ENCODE measurements at regions not wholly inside any gene's neighbourhood (a gene's known extent, or its start where the extent isn't known, plus 50 kb on each side); places are given as distances from the start of the nearest gene placed in this dataset.
A peak's percentile ranks its signal among the peaks of the same experiment; 100 is the strongest.
"Not testable (repeated sequence)": the region's sequence is repeated elsewhere in the genome, so short reads cannot be mapped to it uniquely, and the experiment has no call there.

DNA sequence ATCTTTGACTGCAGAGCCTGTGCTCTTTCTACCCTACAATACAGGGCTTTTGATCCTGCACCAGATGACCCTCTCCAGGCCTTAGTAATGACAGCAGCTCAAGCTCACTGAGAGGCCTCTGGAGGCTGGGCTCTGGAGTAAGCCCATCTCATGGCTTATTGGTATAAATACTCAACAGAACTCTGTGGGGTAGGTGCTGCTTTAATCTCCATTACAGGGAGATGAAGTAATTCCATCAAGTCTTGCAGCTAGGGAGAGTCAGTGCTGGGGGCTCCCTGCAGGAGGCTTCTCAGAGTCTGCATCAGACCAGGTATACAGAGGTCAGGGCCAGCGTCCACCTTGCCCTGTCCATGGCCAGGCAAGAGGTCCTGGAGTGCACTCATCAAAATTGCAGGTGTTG lies 89.2 kb upstream of the SLC6A11 start:
- DNase-seq (ENCODE audit: extremely low read depth in 1 of 2, low read depth in 1 of 2) = no peak

DNA sequence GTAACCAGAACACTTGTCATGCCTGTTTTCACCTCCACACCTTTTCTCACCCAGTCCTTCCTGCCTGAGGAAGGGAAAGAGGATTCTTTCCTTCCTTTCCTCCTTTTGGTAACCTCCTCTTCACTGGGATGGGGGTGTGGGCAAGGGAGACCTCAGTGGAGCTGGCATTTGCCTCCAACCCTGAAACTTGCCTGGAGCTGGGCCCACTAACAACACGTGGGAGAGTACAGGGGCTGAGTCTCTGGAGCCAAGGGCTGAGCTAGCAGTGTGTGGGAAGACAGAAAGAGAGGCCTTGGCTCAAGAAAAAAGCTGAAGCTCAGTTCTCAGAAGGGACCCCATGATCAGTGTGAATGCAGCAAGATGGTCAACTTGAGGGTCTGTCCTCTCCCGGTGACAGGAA lies 86.6 kb upstream of the SLC6A11 start:
- no peak for DNase-seq (ENCODE audit: extremely low read depth in 1 of 2, low read depth in 1 of 2)

DNA sequence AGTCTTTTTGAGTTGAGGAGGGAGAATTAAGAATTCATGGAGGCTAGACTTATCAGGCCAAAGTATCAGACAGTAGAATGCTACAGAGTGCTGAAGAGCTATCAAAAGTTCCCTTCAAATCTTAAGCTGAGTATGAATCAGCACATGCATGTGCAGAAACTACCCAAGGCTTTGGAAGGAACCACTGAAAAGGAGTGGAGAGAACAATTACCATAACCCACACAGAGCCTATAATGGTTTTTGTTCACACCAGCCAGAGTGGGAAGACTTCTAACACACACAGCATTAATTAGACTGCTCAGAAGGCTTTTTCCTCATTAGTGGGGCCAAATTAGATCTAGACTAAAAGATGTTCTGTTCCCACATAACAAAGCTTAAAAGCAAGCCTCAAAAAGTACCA lies 83.7 kb upstream of the SLC6A11 start:
- no peak for DNase-seq (ENCODE audit: extremely low read depth in 1 of 2, low read depth in 1 of 2)

- DNase-seq (ENCODE audit: extremely low read depth in 1 of 2, low read depth in 1 of 2) = no peak
Observed at GRCh38 chr3:10733297-10733696, 82.7 kb upstream of the SLC6A11 start.

DNA sequence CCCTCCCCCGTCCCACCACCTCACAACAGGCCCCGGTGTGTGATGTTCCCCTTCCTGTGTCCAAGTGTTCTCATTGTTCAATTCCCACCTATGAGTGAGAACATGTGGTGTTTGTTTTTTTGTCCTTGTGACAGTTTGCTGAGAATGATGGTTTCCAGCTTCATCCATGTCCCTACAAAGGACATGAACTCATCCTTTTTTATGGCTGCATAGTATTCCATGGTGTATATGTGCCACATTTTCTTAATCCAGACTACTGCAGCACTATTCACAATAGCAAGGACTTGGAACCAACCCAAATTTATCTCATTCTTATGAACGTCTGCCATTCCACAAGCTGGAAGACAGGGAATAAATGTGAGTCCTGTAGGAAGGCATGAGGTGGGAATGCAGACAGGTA lies 79.6 kb upstream of the SLC6A11 start:
- DNase-seq (ENCODE audit: extremely low read depth in 1 of 2, low read depth in 1 of 2) = not testable (repeated sequence)

GRCh38 chr3:10737785-10738184 lies 78.2 kb upstream of the SLC6A11 start:
- DNase-seq (ENCODE audit: extremely low read depth in 1 of 2, low read depth in 1 of 2) = no peak

DNA sequence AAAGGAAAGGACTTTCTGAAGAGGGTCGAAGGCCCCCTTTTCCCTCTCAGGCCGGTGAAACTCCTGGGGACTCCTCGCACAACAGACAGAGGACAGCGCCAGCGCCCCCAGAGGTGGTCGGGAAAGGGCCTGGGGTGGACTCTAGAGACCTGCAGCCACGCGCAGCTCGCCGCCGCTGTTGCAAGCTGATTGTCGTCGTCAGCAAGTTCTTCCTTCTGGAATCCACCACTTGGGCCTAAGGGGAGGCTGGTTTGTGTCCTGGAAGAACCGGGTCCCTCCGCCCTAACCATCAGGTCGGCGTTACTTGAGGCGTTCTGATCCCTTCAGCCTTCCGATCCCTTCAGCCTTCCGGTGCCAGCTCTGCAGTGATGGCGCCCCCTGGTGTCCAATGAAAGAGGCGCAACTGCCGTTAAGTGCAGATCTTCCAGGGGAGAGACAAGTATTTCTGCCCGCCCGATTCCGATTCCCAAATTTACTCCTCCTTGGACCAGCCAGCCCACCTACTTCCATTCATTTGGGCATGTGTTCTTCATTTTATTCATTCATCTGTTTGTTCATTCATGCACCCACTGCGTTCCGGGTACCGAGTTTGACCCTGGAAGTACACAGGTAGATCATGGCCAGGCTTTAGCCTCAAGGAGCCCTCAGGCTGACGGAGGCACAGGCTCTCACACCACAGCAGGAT lies 77.2 kb upstream of the SLC6A11 start:
- peak; percentile 30 to 69 for DNase-seq (ENCODE audit: extremely low read depth in 1 of 2, low read depth in 1 of 2)

DNA sequence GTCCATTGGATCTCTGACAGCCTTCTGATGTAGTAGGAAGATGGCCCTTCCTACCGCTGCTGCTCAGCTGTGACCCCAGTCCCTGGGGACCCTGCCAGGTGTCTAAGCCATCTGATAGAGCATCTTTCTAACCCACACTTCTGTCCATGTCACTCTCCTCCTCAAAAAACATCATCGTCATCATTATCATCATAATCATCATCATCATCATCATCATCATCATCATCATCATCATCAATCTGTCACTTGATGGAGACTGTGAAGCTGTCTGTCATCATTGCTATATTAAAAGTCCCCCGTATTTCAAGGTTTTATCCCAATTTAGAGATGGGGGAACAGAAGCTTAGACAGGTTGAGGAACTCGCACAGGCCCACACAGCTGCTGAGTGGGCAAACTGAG lies 75.1 kb upstream of the SLC6A11 start:
- no peak for DNase-seq (ENCODE audit: extremely low read depth in 1 of 2, low read depth in 1 of 2)

- DNase-seq (ENCODE audit: extremely low read depth in 1 of 2, low read depth in 1 of 2) = no peak
Observed at GRCh38 chr3:10741891-10742671, 73.9 kb upstream of the SLC6A11 start.

- no peak for DNase-seq (ENCODE audit: extremely low read depth in 1 of 2, low read depth in 1 of 2)
Observed at GRCh38 chr3:10743366-10744097, 72.5 kb upstream of the SLC6A11 start.

- DNase-seq (ENCODE audit: extremely low read depth in 1 of 2, low read depth in 1 of 2) = no peak
Observed at GRCh38 chr3:10744098-10744465, 71.9 kb upstream of the SLC6A11 start.

DNA sequence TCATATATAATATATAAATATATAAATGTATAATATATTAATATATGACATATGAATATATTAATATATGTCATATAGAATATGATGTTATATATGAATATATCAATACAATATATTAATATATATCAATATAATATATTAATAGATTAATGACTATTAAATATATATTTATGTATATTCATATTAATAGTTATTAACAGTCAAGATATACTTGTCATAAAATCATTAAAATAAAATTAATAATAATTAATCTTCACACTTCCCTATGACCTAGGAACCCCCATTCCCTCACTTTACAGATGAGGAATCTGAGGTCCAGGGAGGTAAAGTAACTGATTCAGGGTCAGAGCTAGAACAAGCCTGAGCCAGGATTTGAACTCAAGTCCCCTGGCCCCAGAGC lies 70.6 kb upstream of the SLC6A11 start:
- DNase-seq (ENCODE audit: extremely low read depth in 1 of 2, low read depth in 1 of 2) = no peak

DNA sequence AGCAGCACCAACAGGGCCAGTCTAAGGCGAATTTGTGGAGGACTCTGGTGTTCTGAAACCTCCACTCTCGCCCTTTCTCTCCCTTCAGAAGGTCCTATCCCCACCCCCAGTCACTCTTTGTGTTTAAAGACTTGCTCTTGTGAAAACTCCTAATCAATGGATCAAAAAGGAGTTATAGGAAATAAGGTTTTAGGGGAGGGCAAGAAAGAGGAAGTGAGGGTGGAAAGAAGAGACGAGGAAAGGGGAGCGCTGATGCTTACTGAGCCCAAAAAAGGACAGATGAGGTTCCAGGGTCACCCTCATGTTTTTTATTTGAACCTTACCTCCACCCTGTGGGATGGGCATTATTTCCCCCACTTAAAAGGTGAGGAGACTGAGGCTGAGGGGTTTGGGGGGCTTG lies 70.0 kb upstream of the SLC6A11 start:
- no peak for DNase-seq (ENCODE audit: extremely low read depth in 1 of 2, low read depth in 1 of 2)

DNA sequence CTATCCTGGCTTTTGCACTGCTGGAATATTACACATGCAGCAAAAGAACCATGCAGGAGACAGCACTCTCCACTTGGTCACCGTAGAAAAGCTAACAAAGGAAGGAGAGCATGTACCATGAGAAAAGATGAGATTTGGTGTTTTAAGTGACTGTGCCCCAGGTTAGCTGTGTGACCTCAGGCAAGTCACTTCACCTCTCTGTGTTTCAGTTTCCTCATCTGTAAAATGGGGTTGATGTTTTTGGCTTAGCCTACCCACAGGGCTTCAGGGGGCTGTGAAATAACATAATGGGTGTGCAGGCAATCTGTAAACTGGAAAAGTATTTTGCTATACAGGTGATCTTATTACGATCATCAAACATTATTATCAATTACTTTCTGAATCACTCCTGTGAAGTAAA lies 69.3 kb upstream of the SLC6A11 start:
- no peak for DNase-seq (ENCODE audit: extremely low read depth in 1 of 2, low read depth in 1 of 2)

DNA sequence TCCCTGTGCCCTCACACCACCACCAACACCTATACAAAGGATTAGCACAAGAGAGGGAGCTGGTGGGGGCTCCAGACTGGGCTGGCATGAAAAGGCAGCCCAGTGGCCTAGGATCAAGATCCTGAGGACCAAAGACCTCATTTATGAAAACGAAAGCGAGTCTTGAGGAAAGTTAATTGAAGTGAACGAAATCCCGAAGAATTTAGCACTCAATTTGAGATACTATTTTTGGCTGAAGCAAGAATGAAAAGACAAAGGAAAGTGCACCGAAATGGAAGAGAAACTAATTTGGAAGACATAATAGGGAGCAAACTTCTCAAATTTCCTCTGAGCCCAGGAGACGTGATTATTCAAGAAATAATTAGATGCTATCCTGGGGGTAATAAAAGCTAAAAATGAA lies 68.7 kb upstream of the SLC6A11 start:
- no peak for DNase-seq (ENCODE audit: extremely low read depth in 1 of 2, low read depth in 1 of 2)

DNA sequence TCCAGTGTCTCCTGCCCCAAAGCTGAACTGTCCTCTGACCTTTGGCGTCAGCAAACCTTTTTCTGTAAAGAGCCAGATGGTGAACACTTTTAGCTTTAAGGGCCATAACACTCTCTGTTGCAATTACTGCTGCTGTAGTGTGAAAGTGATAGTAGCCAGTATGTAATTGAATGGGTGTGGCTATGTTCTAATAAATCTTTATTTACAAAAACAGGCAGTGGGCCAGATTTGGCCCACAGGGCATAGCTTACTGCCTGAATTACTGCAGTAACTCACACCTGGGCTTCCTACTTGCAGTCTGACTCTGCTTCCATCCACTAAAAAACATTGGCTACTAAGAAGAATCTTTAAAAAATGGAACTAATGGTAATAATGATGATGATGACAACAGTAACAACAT lies 68.0 kb upstream of the SLC6A11 start:
- DNase-seq (ENCODE audit: extremely low read depth in 1 of 2, low read depth in 1 of 2) = no peak

- peak in 1 of 2 donors; percentile 11 for DNase-seq (ENCODE audit: extremely low read depth in 1 of 2, low read depth in 1 of 2)
Observed at GRCh38 chr3:10753964-10754363, 62.1 kb upstream of the SLC6A11 start.

- no peak for DNase-seq (ENCODE audit: extremely low read depth in 1 of 2, low read depth in 1 of 2)
Observed at GRCh38 chr3:10756546-10756945, 59.5 kb upstream of the SLC6A11 start.

DNA sequence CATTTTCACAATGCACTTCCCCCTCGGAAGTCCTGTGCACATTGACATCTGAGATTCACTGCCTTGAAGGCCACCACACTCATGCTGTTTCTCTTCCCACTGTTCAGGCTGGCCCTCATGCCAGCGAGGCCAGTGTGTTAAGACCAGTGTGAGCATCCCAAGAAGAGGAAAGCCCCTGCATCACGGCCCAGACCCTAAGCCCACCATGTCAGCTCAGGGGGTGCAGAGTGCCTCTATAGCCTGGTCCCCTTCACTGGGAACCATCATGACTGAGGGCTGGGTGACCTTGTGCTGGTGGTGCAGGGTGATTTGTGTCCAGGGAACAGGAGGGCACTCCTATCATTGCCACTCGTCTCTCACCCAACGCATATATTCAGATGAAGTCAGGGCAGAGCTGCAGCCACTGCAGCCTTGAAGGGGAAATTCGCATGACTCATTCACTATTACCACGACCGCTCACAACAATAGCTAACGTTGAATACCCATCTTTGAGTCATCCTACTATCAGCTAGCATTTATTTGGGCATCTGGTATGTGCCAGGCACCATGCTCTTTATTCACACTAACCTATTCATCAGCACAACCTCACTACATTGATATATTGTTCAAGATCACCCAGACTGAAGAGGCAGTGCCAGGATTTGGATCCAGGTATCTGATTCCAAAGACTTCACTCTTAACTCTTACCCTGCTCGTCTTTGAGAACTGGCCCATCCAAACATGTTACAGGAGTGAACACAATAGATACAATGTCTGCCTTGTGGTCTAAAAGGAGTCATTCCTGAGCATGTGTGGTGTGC lies 58.8 kb upstream of the SLC6A11 start:
- DNase-seq (ENCODE audit: extremely low read depth in 1 of 2, low read depth in 1 of 2) = no peak

DNA sequence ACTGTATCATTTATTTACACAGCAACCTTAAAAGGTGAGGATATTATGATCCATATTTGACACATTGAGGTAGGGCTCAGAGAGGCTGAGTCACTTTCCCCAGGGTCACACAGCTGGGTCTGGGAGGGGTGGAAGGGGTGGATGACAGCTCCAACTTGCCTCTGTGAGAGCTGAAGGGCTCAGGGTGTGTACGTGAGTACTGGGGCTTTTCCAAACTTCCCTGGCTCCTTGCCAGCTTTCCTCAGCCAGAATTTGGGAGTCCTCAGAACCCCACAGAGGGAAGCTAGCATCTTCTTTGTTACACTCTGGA lies 58.3 kb upstream of the SLC6A11 start:
- no peak for DNase-seq (ENCODE audit: extremely low read depth in 1 of 2, low read depth in 1 of 2)

- DNase-seq (ENCODE audit: extremely low read depth in 1 of 2, low read depth in 1 of 2) = no peak
Observed at GRCh38 chr3:10758304-10759037, 57.6 kb upstream of the SLC6A11 start.
